NCI-H446 treated with DMSO at 0.1 percent for 48 hours (cell line): ENCODE measurements at regions not wholly inside any gene's neighbourhood (a gene's known extent, or its start where the extent isn't known, plus 50 kb on each side); places are given as distances from the start of the nearest gene placed in this dataset.
"Not testable (repeated sequence)": the region's sequence is repeated elsewhere in the genome, so short reads cannot be mapped to it uniquely, and the experiment has no call there.

ENCODE experiments used
- DNase-seq: peaks from one replicate; lab custom pipeline; 2025; lab: John Stamatoyannopoulos, UW

DNA sequence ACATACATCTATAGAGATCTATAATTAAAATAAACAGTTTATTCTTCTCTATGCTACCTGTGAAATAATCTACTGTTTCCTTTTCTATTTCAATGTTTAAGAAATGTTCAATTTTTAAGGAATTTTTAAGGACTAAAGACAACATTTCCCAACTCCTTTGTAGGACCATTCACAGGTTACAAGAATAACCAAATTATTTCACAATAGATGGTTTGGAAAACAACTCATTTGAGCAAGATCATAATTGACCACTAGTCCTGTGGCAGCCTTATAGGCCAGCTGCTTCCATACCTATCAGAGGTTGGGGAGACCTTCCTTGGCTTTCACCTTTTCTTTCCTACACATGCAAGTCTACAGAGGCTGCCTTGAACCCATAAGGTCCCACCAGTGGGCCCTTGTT is 193.7 kb downstream of the TTC39B start:
- no peak for DNase-seq

DNA sequence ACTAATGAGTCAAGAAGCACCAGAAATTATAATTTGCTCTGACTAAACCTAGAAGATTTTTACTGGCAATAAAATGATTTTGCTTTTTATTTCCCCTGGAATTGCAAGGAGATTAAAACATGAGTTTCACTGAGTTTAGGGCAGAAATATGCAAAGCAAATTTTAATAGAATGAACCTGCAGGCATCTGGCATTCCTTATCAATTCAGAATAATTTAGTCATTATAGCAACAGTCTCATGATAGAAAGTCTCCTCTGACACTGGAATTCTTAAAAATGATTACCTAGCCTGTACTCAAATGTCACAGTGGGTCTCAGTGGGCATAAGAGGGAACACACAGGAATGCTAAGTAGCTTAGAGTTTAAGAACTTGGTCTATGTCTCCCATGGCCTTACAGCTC is 195.9 kb downstream of the TTC39B start:
- no peak for DNase-seq

DNA sequence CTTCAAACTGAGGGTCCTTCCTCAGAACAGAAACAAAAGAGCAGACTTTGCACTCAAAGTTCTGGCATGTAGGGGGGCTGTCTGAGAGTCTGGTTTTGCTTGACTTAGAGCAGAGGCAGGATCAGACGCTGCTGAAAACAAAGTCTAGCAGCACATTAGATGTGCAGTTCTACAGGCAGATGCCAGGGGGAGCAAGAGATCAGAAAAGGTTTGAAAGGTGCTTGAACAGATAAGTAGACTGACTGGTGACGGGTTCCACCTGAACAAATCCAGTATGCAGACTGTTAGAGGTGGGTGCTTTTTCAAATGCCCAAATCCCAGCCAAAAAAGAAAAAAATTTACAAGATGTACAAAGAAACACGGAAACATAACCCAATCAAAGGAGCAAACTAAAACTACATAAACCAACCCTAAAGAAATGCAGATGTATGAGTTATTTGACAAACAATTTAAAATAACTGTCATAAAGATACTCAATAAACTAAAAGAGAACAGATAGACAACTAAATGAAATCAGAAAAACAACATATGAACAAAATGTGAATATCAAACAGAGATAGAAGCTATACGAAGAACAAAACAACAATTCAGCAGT is 194.7 kb upstream of the FREM1 start:
- DNase-seq, result peak; percentile 8

DNA sequence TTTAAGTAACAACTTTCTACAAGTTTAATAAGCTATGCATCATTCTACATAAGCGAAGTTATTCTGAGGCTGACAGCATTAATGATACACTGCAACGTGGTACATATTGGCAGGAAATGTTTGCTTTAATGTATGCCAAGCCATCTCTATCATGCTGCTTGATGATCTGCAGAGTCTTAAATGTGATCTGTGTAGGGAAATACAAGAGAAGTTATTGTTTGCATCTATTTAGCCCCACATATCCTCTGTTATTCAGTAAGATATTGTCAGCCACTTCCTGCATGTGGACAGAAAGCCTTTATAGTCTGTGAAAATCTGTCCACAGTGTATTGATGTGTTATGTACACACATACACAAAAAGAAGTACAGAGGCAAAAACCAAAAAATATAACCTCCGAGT is 193.1 kb upstream of the FREM1 start:
- no peak for DNase-seq

DNA sequence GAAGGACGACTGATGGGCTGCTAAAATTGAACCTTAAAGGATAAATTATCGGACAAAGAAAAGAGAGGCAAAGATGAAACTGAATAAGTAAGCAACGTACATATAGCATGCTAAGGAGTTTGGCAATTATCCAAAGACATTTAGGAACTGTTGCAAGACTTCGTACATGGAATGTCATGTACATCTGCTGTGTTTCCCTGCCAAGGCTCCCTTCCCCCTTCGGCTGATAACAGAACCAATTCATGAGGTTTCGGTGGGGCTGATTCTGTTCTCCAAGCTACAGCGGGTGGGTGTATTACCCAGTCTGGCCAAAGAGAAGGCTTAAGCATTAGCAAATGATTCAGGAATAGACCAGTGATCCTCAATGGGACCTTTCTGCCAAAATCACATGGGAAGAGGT is 190.9 kb upstream of the FREM1 start:
- no peak for DNase-seq

DNA sequence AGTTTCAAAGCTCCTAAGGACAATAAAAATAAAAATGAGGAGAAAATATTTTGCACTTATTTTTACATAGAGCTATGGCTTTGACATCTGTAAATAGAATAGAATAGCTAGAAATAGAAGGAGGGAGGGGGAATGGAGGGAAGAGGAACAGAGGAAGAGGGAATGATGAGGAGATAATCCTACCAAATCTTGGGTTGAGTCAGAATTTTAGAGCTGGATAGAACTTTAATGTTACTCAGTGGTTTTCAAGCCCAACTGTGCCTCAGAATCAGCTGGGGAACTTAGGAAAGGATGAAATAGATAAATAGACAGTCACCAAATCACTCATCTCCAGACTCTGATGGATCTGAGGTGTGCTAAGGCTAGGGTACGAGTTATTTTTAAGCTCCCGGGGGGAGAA is 190.3 kb upstream of the FREM1 start:
- no peak for DNase-seq

DNA sequence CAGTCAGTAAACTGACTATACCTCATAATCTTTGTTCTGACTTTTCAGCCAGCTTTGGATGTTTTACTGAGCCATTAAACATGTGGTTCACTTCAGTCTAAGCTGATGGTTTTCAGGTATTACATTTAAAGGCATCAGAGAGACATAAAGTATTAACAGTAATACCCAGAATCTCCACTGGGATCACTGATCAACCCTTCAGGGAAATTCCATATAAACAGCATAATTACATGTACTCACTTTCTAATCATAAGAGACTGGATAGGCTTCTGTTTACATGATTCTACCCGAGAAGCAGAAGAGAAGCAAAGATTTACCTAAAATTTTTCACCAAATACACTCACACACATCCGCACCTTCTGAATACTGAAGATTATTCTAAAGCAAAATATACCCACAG is 186.7 kb upstream of the FREM1 start:
- DNase-seq, result no peak

DNA sequence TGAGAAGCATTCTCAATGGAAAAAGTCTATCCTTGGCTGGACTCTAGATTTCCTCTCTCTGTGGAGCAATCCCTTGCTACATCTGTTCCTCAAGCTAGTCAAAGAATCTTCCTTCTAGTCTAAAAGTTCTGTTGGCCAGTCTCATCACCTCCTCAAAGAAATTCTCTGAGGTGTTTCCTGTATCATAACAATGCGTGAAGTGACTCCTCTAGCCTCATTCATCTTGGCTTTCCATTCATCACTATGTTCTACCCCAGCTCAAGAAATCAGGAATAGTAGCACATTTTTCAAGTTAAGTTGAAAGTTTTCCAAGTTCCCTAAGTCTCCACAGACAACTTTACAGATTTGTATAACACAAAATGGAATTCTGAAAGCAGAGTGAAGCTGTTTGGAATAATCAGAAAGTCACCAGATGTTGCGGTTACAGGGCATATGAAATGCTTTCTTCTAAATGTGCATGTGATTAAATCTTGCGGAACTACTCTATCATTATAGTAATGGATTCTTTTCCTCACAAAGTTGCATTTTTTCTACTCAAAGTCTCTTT is 176.6 kb upstream of the FREM1 start:
- DNase-seq, result no peak

DNA sequence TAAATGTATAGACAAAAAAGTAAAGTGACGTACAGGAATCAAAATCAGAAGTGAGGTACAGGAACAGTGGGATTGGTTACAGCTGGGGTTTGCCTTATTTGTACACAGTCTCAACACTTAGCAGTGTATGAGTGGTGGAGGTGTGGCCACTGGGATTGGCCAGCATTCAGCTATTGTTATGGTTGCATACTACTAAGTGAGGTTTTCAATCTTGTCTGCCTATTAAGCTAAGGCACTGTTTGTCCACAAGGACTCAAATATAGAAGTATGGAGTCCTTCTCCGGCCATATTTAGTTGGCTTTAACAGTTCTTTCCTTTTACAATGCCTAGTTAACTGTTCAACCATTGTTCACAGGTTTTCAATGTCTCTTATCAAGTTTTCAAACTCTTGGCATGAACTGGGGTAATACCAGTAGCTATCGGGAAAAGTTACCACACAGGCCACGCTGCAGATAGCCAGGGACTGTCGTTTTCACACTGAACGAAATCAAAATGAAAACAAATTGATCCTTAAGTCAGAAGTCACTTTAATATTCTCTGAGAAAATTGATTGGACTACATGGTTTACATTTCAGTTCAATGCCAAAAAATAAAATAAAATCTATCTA is 176.0 kb upstream of the FREM1 start:
- no peak for DNase-seq

DNA sequence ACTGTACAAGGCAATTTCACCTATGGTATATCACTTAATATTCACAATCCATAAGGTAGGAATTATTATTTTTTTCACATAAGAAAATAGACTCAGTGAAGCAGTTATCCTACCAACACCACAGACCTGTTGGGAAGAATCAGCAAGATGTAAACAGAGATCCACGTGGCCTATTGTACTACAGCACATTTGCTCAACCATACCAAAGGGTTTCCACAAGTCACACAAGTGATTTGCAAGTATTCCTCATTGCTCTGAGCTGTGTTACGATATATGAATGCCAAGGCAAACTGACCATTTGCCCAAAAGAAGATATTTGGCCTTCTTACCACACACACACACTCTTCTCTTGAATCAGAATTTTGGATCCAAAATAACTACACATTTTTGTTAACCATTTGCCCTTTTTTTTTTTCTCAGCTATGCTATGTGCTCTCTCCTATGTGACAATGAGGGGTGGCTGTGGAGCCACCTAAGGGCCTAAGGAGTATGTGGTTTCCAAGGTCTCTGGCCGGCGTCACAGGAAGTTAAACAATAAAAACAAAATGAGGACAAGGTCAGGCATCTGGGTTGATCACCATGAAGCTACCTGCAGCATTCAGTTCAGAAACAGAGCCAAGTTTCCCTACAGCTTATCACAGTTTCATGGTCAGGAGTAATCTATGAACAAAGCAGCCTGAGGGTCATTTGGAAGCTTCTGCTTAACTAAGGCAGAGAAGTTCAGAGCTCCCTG is 171.0 kb upstream of the FREM1 start:
- DNase-seq, result no peak

DNA sequence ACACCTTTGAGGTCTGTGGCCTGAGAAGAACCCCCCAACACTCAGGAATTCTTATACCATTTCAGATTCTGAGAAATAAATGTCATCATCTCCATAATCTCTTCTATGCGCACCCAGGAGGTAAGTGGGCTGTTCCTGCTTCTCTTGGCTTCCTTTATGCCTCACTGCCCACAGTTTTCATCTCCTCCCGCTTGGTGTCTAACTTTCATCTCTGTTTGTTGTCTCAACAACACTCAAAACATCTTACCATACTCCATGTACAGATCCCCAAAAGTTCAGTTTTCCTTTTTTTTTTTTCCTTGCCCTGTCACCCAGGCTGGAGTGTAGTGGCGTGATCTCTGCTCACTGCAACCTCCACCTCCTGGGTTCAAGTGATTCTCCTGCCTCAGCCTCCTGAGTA is 170.2 kb upstream of the FREM1 start:
- DNase-seq, result no peak

DNA sequence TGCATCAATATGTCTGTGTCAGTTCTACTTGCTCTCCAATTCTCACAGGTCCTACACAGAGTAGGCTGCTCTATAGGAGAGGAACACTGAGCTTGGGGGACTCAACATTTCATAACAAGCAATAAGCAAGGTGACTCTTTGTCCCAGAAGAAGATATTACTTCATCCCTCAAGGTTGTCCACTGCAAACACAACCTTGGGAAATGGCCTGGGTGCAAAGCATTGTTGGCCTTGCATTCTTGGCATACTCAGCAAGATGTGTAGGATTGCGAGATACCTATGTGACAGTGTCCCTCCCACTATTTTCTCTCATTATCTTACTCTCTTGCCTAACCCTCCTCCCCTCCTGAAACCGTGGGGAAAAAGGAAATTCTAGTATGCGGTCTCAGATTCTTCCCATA is 169.8 kb upstream of the FREM1 start:
- DNase-seq, result no peak

DNA sequence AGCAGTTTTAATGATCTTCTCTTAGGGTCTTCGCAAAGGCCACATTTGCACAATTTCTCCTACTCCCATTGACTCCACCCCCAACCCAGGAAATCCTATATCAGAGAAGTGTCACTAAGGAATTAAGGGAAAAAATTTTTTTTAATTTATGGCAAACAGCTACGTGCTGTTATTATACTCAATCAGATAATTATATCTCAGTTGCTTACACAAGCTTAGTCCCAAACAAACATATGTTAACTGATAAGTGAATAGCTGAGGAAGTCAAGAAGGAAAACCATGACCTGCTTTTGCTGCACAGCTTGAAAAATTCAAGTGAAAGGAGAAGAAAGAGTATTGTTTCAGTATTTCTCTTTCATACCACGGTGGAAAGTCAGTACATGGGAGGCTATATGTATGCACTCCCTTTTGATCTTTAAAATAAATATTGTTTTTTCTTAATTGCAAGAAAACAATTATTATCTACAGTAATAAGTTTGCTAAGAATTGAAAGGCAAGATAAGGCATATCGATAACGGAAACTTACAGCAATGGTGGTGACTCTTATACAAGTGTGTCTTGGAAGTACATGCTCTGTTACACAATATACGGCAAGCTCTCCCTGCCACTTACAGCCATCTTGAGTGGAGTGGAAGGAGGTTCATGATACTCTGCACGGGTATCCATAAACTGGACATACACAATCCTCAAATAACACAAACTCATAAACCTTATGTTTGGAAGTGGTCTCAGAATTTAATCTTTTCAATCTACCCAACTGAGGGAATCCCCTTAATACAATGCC is 167.9 kb upstream of the FREM1 start:
- no peak for DNase-seq

DNA sequence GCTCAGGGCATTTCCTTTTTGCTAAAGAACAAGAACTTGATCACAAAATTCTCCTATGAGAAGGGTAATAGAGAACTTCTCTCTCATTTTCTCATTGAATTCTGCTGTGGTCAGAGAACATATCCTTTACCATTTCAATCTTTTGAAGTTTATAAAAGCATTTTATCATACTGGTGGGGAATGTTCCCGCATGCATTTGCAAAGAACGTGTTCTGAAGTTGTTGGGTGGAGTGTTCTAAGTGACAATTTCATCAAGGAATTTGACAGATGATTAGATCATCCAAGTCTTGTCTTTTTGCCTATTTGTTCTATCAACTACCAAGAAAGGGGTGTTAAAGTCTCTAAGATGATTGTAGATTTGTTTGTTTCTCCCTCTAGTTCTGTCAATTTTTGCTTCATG is 163.4 kb upstream of the FREM1 start:
- DNase-seq, result no peak

DNA sequence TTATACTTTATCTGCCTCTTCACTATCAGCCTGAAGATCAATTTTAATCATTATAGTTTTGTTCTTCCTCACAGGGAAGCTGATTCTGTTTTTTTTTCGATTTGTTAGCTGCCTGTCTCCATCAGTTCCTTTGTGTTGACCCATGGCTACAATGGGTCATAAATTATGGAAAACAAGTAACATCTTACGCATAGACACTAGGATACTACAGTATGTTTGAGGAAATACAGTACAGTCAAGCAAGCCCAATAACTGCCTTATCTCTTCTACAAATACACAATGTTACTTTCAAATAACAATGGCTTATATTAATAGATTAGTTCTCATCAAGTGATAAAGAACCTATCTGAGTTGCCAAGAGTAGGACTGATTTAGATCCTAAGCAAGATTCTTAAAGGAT is 160.5 kb upstream of the FREM1 start:
- DNase-seq, result no peak

DNA sequence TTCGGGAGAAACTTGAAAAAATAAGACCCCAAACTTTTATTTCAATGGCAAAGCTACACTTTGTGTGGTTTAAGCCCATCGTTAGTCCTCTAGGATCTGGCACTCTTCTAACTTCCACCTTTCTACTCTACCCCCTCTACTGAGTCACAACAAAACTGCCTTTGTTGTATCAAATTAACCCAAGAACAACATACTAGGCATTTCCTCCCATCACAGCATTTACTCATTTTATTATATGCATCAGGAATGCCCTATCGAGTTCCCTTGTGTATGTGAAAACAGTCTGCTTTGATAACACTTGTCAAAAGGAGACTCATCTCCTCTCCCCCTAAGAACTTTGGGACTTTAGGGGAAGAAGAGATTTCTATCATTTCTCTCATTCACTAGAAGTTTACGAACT is 158.9 kb upstream of the FREM1 start:
- DNase-seq, result no peak

DNA sequence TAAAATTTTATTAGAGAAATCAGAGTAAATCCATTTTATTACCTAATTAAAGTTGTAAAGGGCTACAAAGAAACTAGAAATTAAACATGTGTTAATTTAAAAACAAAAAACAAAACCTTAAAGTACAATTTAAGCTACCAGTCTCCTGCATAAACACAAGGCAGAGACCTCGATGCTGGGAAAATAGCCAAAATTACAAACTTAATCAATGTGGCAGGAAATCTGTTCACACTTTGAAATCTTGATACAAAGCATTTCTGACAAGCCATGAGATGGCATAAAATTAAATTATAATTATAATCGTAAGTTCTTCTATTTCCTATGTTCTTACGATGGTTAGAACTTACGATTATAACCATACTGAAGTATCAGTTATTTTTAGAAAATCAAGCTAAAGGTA is 158.0 kb upstream of the FREM1 start:
- no peak for DNase-seq

DNA sequence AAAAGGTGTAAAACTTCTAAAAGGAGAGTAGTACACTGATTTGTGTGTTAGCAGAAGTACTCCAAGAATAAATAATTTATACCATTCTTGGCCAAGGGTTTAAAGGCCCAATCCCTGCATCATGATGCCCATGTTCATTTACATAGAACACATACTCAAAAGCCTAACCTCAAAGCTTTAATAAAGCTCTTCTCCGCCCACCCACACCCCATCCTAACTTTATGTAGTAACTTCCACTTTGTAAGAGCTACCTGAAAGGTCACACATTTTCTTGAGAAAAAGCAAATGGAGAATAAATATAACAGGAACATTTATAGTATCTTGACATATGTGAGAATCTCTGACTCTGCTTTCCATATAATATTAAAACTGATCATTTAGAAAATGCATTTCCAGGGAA is 148.8 kb upstream of the FREM1 start:
- no peak for DNase-seq

DNA sequence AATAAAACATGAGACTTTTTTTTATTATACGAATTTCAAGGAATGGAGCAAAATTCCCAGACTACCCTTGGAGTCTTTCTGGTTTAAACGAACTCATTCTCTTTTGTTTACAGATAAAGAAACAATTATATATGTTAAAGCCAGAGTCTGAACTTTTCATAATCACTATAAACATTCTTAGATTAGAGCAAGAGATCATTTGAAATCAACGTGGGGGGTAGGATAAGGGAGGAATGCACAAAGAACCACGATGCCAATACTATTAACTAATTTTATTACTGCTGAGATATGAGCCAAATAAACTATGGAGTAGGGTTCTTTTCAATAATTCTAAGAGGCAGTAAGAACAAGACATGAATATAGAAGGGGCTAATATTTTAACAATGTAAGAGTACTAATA is 148.0 kb upstream of the FREM1 start:
- DNase-seq, result no peak

DNA sequence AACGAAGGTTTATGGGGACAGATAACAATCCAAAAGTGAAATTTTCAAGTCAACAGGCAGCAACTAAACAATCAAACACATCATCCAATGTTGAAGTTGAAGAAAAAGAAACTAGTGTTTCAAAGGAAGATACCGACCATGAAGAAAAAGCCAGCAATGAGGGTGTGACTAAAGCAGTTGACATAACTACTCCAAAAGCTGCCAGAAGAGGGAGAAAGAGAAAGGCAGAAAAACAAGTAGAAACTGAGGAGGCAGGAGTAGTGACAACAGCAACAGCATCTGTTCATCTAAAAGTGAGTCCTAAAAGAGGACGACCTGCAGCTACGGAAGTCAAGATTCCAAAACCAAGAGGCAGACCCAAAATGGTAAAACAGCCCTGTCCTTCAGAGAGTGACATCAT is 145.1 kb upstream of the FREM1 start:
- DNase-seq, result not testable (repeated sequence)

DNA sequence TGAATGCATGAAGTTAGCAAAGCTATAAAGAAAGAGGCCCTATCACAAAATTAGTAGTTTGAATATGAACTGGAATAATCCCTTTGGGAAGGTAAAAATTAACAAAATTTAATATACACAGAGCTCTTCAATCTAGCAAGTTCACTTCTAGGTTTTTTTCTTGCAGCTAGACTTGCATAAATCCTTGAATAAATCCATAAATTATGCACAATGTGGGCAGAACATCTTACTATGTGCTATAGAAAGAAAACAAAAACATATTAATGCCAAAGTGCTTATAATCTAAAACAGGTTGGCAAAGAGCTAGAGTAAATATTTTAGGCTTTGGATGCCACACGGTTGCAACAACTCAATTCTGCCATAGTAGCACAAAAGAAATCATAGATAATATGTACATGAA is 138.5 kb upstream of the FREM1 start:
- DNase-seq, result no peak

DNA sequence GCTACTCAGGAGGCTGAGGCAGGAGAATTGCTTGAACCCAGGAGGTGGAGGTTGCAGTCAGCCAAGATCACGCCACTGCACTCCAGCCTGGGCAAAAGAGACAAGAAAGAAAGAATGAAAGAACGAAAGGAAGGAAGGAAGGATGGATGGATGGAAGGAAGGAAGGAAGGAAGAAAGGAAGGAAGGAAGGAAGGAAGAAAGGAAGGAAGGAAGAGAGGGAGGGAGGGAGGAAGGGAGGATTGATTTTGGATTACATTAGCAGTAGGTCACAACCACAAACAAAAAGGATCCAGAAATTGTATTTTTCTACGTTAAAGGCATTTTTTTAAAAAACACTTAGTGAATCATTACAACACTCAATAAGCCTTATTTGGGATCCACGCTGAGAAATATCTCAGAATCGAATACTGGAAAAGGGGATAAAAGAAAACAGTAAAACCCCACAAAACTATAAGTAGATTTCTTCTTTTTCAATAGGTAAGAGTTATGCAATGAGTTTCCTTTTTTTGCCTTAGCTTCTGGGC is 136.9 kb upstream of the FREM1 start:
- no peak for DNase-seq

DNA sequence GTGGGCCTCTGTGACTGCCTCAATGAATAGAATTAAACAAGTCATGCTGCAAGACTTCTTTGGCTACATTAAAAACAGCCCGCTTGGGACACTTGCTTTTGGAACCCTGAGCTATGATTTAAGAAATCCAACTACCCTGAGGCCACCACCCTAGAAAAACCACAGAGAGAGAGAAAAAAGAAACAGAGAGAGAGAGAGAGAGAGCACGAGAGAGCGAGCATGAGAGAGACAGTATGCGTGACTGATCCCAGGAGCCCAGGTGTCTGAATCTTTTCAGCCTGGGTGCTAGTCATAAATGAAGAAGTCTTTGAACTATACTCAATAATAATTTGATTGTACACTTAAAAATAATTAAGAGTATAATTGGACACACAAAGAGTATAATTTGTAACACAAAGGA is 123.1 kb upstream of the FREM1 start:
- DNase-seq, result no peak
